Transverse colon (tissue), 4 donors: ENCODE measurements at regions not wholly inside any gene's neighbourhood (a gene's known extent, or its start where the extent isn't known, plus 50 kb on each side); places are given as distances from the start of the nearest gene placed in this dataset.

Experiments used
- DNase-seq: peaks from one replicate; pipeline ENCODE4 v3.0.0-alpha.2; 2019
- H3K27ac ChIP-seq, 4 donors: fragments of 200-600 bp; sonication (generic); 2 replicates each; pipeline ENCODE4 v1.5.1; 2016 to 2018; ENCODE audit warnings: inconsistent platforms in 4 of 4
- H3K27me3 ChIP-seq: fragments of 200-600 bp; sonication (generic); 2 replicates; pipeline ENCODE4 v1.5.1; 2017; ENCODE audit warnings: inconsistent platforms
- H3K36me3 ChIP-seq, 4 donors: fragments of 200-600 bp; sonication (generic); 2 replicates each; pipeline ENCODE4 v1.5.1; 2017 to 2019; ENCODE audit warnings: inconsistent platforms in 4 of 4
- H3K4me1 ChIP-seq, 4 donors: fragments of 200-600 bp; sonication (generic); 2 replicates each; pipeline ENCODE4 v1.5.1; 2017 to 2020; ENCODE audit warnings: inconsistent platforms in 4 of 4
- H3K4me3 ChIP-seq, 4 donors: fragments of 200-600 bp; sonication (generic); 1 replicate in 1 of 4; 2 replicates in 3 of 4; pipeline versions ENCODE4 v1.5.1 to v1.6.1; 2017 to 2019; ENCODE audit warnings: inconsistent platforms in 4 of 4
- H3K9me3 ChIP-seq, 2 donors: fragments of 200-600 bp; sonication (generic); 2 replicates each; pipeline ENCODE4 v1.5.1; 2017 to 2019; ENCODE audit warnings: inconsistent platforms in 2 of 2
- EP300 ChIP-seq: sonication (generic); formaldehyde crosslinking; IDR thresholded peaks from one replicate; pipeline ENCODE4 v1.6.1; 2017; ENCODE audit warnings: antibody characterized with exemption, low read depth
- POLR2A ChIP-seq: fragments of 450-650 bp; IDR thresholded peaks from one replicate; pipeline ENCODE4 v1.6.1; 2016; ENCODE audit warnings: antibody characterized with exemption, mild to moderate bottlenecking, moderate library complexity
- POLR2AphosphoS5 ChIP-seq, 3 donors: sonication (generic); formaldehyde crosslinking; IDR thresholded peaks; one replicate each; pipeline ENCODE4 v1.6.1; 2016; ENCODE audit warnings: antibody characterized with exemption in 3 of 3
- WGBS, 2 donors: methylation state at CpG; one replicate each; pipeline ENCODE4 v1.1.5; 2018; ENCODE audit warnings: low coverage in 1 of 2; 5-methylcytosine and 5-hydroxymethylcytosine counted together
- in situ Hi-C, 4 donors: fragments of 200-750 bp; cut with MboI; loops; one replicate each; pipeline versions ENCODE4 v1.15.0 to v1.15.1; 2017; ENCODE audit warnings: low sequenced_read_pairs in 3 of 4, low pct_ligation_motif_present in 1 of 4, low pct_unique_long_range_greater_than_20kb in 1 of 4
- intact Hi-C: fragments of 100-400 bp; cut with DNase I; formaldehyde crosslinking; loops from one replicate; pipeline ENCODE4 v1.15.1; 2023; ENCODE audit warnings: low total_unique reads
- TF ChIP-seq, protein P1 (sequence below), 5 experiments: fragments of 200-600 bp in 3 of 5; fragments of 450-650 bp in 2 of 5; sonication (generic) in 3 of 5; IDR thresholded peaks; 1 replicate in 2 of 5; 2 replicates in 3 of 5; pipeline ENCODE4 v1.5.1; 2016 to 2017; ENCODE audit warnings: antibody characterized with exemption in 5 of 5, inconsistent platforms in 3 of 5, mild to moderate bottlenecking in 2 of 5, moderate library complexity in 1 of 5

GRCh38 chr2:120436885-120437603 is 91.1 kb downstream of the INHBB start:
- no peak for TF ChIP-seq POLR2A
- TF ChIP-seq, protein P1, sequence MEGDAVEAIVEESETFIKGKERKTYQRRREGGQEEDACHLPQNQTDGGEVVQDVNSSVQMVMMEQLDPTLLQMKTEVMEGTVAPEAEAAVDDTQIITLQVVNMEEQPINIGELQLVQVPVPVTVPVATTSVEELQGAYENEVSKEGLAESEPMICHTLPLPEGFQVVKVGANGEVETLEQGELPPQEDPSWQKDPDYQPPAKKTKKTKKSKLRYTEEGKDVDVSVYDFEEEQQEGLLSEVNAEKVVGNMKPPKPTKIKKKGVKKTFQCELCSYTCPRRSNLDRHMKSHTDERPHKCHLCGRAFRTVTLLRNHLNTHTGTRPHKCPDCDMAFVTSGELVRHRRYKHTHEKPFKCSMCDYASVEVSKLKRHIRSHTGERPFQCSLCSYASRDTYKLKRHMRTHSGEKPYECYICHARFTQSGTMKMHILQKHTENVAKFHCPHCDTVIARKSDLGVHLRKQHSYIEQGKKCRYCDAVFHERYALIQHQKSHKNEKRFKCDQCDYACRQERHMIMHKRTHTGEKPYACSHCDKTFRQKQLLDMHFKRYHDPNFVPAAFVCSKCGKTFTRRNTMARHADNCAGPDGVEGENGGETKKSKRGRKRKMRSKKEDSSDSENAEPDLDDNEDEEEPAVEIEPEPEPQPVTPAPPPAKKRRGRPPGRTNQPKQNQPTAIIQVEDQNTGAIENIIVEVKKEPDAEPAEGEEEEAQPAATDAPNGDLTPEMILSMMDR (IDR thresholded peaks at IDR 0.05): peak in 2 of 5 experiments; percentile 14 to 16
- H3K36me3 ChIP-seq: no peaks in the 10 kb centered on the region
- WGBS, 2 donors: 75 to 100% methylated on average over 4 to 7 of the region's 7 CpGs
- H3K27ac ChIP-seq: no peak overlapping the region
- H3K27me3 ChIP-seq: peaks cover 27% of the 10 kb centered on the region
- no peak for DNase-seq
- peaks cover 0 to 4% (median 4%) of the 10 kb centered on the region in 4 donors for H3K4me1 ChIP-seq
- intact Hi-C loops: no loop called here
- no peak overlapping the region for H3K4me3 ChIP-seq
- in situ Hi-C loops: no loop called here
- no peaks in the 10 kb centered on the region for H3K9me3 ChIP-seq

DNA sequence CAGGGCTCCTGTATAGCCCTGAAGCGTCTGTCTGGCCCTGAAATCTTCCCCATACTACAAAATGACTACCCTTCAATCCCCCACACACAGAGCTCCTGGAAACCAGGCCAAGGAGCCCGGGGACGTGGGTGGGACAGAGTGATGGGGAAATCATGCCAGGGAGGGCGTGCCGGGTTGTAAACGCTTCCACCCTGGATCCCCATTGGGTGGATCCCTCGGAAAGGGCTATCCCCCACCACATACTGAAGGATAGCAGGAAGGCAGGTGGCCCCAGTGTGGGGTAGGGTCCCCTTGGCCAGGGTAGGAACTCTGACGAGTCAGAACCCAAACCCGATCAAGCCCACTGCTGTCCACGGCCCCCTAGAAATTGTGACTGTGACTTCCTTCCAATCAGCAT is 91.7 kb downstream of the INHBB start:
- intact Hi-C loops (no loop called here), in situ Hi-C loops (no loop called here)
- WGBS, 2 donors: 66% methylated on average over 10 of the region's 10 CpGs; no CpG with 5 or more reads in 1 of the 2 donors
- no peak for TF ChIP-seq EP300
- TF ChIP-seq POLR2A: no peak
- no peak for TF ChIP-seq POLR2AphosphoS5 (IDR thresholded peaks at IDR 0.05)
- TF ChIP-seq, protein P1 (IDR thresholded peaks at IDR 0.05): no peak
- H3K4me1 ChIP-seq: peaks cover 0 to 10% (median 9%) of the 10 kb centered on the region in 4 donors
- H3K27me3 ChIP-seq: peaks cover 33% of the 10 kb centered on the region
- no peak overlapping the region for H3K27ac ChIP-seq
- no peak for DNase-seq
- H3K36me3 ChIP-seq: no peaks in the 10 kb centered on the region
- H3K4me3 ChIP-seq: no peak overlapping the region
- H3K9me3 ChIP-seq: no peaks in the 10 kb centered on the region

GRCh38 chr2:120438301-120439066 is 92.5 kb downstream of the INHBB start:
- H3K4me3 ChIP-seq: no peak overlapping the region
- DNase-seq: no peak
- no peaks in the 10 kb centered on the region for H3K36me3 ChIP-seq
- 63 to 82% methylated on average over 3 to 11 of the region's 13 CpGs for WGBS, 2 donors
- no peaks in the 10 kb centered on the region for H3K9me3 ChIP-seq
- H3K4me1 ChIP-seq: peaks cover 0 to 15% (median 14%) of the 10 kb centered on the region in 4 donors
- intact Hi-C loops: no loop called here
- H3K27me3 ChIP-seq: peaks cover 42% of the 10 kb centered on the region
- no peak for TF ChIP-seq POLR2A
- TF ChIP-seq POLR2AphosphoS5 (IDR thresholded peaks at IDR 0.05): no peak
- no peak for TF ChIP-seq EP300
- TF ChIP-seq, protein P1 (IDR thresholded peaks at IDR 0.05): no peak
- in situ Hi-C loops: no loop called here
- no peak overlapping the region for H3K27ac ChIP-seq

DNA sequence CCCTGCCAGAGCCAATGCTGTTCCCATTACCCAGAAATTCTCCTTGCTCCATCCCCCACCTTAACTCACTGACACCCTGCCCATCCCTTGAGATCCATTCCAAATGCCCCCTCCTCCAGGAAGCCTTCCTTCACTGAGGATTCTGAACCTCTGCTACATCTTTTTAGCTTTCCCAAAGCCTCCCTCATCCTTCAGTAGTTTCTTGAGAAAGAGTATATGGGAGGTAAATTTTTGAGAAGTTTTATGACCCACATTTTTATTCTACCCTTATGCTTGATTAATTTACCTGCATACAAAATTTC is 93.1 kb downstream of the INHBB start:
- no peak overlapping the region for H3K27ac ChIP-seq
- intact Hi-C loops: no loop called here
- H3K4me3 ChIP-seq: no peak overlapping the region
- peaks cover 45% of the 10 kb centered on the region for H3K27me3 ChIP-seq
- in situ Hi-C loops: no loop called here
- H3K9me3 ChIP-seq: no peaks in the 10 kb centered on the region
- DNase-seq: no peak
- peaks cover 0 to 15% (median 14%) of the 10 kb centered on the region in 4 donors for H3K4me1 ChIP-seq
- H3K36me3 ChIP-seq: no peaks in the 10 kb centered on the region
- TF ChIP-seq EP300 (no peak), POLR2A (no peak), POLR2AphosphoS5 (IDR thresholded peaks at IDR 0.05) (no peak)
- TF ChIP-seq, protein P1 (IDR thresholded peaks at IDR 0.05): no peak
